PFSK-1 (cell line): ENCODE measurements at regions not wholly inside any gene's neighbourhood (a gene's known extent, or its start where the extent isn't known, plus 50 kb on each side); places are given as distances from the start of the nearest gene placed in this dataset.

Source experiments
- FOXP2 ChIP-seq: optimal IDR thresholded peaks from 2 replicates; pipeline ENCODE3; 2011; ENCODE audit warnings: borderline replicate concordance, control low read depth, inconsistent platforms; ENCODE audit not compliant: insufficient read depth; ENCODE audit errors: extremely low read length, extremely low read depth
- POLR2AphosphoS5 ChIP-seq: IDR thresholded peaks from 2 replicates; pipeline ENCODE4 v1.6.1; 2012; ENCODE audit warnings: low read depth, mild to moderate bottlenecking, control low read depth, low read length, moderate library complexity
- REST ChIP-seq, 2 experiments: IDR thresholded peaks; 2 replicates each; pipeline versions ENCODE4 v1.6.1 to v1.8.0; 2011 to 2012; ENCODE audit warnings: low read depth in 2 of 2, low read length in 2 of 2, control low read depth in 1 of 2, inconsistent platforms in 1 of 2, mild to moderate bottlenecking in 1 of 2, moderate library complexity in 1 of 2; ENCODE audit not compliant: insufficient read depth in 1 of 2
- SIN3A ChIP-seq: IDR thresholded peaks from 2 replicates; pipeline ENCODE4 v1.6.1; 2012; ENCODE audit warnings: mild to moderate bottlenecking, low read length, moderate library complexity, borderline replicate concordance; ENCODE audit not compliant: insufficient read depth
- TAF1 ChIP-seq: IDR thresholded peaks from 2 replicates; pipeline ENCODE4 v1.6.1; 2012; ENCODE audit warnings: low read length, control low read depth, borderline replicate concordance; ENCODE audit not compliant: insufficient read depth

DNA sequence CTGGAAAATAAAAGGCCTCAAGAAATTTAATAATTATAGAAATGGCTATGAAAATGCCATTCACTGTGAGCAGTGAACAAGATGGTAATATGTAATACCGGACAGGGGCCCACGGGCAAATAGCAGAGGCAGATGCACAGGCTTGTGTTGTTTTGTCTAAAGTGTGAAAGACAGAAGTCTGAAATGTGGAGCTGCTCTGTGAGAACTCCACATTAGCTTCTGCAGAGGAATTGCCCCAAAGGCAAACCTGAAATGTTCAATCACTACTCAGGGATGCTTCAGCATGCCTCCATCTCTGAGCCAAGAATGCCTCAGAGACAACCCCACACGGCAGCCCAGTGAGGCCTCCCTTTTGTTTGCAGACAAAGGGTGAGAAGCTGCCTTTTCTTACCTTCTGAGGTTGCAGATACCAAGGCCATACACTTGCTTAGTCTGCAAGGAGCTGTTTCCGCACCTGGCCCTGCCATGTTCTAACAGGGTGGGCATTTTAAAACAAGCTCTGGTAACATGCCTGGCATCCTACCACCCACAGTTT is 124.3 kb upstream of the CXCL14 start:
- TF ChIP-seq TAF1: no peak
- TF ChIP-seq REST (IDR thresholded peaks at IDR 0.05; ENCODE audit: insufficient read depth in 1 of 2, low read depth in 2 of 2, low read length in 2 of 2): no peak
- TF ChIP-seq POLR2AphosphoS5: no peak
- no peak for TF ChIP-seq SIN3A
- no peak for TF ChIP-seq FOXP2
